ENCODE measurements at regions not wholly inside any gene's neighbourhood (a gene's known extent, or its start where the extent isn't known, plus 50 kb on each side); places are given as distances from the start of the nearest gene placed in this dataset.
"Not testable (repeated sequence)": the region's sequence is repeated elsewhere in the genome, so short reads cannot be mapped to it uniquely, and the experiment has no call there.

DNA sequence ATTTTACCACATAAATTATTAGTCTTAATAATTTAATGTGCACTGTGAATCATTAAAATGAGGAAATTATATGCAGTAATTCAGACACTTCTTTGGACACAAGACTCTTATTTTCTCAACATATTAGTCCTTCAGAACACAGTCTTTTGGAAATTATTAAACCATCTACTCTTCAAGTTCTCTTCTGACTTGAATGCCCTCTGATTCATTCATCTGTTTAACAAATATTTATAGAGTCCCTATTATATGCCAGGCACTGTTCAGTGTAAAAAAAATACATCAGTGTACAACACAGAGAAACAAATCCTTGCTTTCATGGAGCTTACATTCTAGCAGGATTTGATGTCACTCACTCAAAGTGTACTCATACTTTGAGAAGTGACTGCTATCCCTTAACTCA, 163.4 kb upstream of the IL12B start:
- H3K27me3 ChIP-seq (ENCODE audit: control insufficient read depth, insufficient read depth, low read length), result no peaks in the 10 kb centered on the region
- FAIRE-seq (no peak), DNase-seq (ENCODE audit: low read depth) (no peak)
- H3K36me3 ChIP-seq (ENCODE audit: control insufficient read depth, insufficient read depth, low read length), result no peaks in the 10 kb centered on the region
- H3K4me3 ChIP-seq (ENCODE audit: low read depth, low read length), result no peak overlapping the region
- TF ChIP-seq CTCF (IDR thresholded peaks at IDR 0.05; ENCODE audit: insufficient read depth, low read length, severe bottlenecking), result no peak

- Histone ChIP-seq H3K36me3 (ENCODE audit: control insufficient read depth, insufficient read depth, low read length) (no peaks in the 10 kb centered on the region), H3K27me3 (ENCODE audit: control insufficient read depth, insufficient read depth, low read length) (no peaks in the 10 kb centered on the region), H3K4me3 (ENCODE audit: low read depth, low read length) (no peak overlapping the region)
- DNase-seq (ENCODE audit: low read depth), result no peak
- no peak for FAIRE-seq
- no peak for TF ChIP-seq CTCF (IDR thresholded peaks at IDR 0.05; ENCODE audit: insufficient read depth, low read length, severe bottlenecking)
Observed at GRCh38 chr5:159496773-159497172, 166.5 kb upstream of the IL12B start.

- FAIRE-seq, result no peak
- Histone ChIP-seq H3K27me3 (ENCODE audit: control insufficient read depth, insufficient read depth, low read length) (no peaks in the 10 kb centered on the region), H3K36me3 (ENCODE audit: control insufficient read depth, insufficient read depth, low read length) (no peaks in the 10 kb centered on the region), H3K4me3 (ENCODE audit: low read depth, low read length) (no peak overlapping the region)
- DNase-seq (ENCODE audit: low read depth), result no peak
- no peak for TF ChIP-seq CTCF (IDR thresholded peaks at IDR 0.05; ENCODE audit: insufficient read depth, low read length, severe bottlenecking)
Observed at GRCh38 chr5:159497221-159497620, 166.9 kb upstream of the IL12B start.

DNA sequence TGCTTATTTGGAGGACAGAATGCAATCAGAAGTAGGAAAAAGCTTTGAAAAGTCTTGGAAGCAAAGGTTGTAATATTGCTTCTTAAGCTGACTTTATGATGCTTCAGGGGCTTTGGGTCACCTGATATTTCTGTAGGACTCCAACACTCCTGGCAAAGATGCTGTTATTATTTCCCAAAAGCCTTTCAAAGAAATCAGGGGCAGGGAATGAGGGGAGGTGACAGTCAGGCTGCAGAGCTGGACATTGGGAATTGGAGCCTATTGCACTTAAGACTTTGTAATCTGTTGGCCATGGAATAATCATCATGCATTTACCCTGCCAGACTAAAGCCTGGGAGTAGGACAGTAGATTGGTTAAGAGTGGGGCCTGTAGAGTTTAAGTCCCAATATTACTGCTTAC, 168.3 kb upstream of the IL12B start:
- TF ChIP-seq CTCF (IDR thresholded peaks at IDR 0.05; ENCODE audit: insufficient read depth, low read length, severe bottlenecking), result no peak
- H3K4me3 ChIP-seq (ENCODE audit: low read depth, low read length), result no peak overlapping the region
- no peaks in the 10 kb centered on the region for H3K27me3 ChIP-seq (ENCODE audit: control insufficient read depth, insufficient read depth, low read length)
- H3K36me3 ChIP-seq (ENCODE audit: control insufficient read depth, insufficient read depth, low read length), result no peaks in the 10 kb centered on the region
- no peak for DNase-seq (ENCODE audit: low read depth)
- no peak for FAIRE-seq

GRCh38 chr5:159502116-159502515, 171.8 kb upstream of the IL12B start:
- H3K36me3 ChIP-seq (ENCODE audit: control insufficient read depth, insufficient read depth, low read length); DNase-seq (ENCODE audit: low read depth); H3K27me3 ChIP-seq (ENCODE audit: control insufficient read depth, insufficient read depth, low read length); H3K4me3 ChIP-seq (ENCODE audit: low read depth, low read length); FAIRE-seq: not testable (repeated sequence)

GRCh38 chr5:159503236-159503635, 172.9 kb upstream of the IL12B start:
- no peaks in the 10 kb centered on the region for H3K36me3 ChIP-seq (ENCODE audit: control insufficient read depth, insufficient read depth, low read length)
- no peaks in the 10 kb centered on the region for H3K27me3 ChIP-seq (ENCODE audit: control insufficient read depth, insufficient read depth, low read length)
- FAIRE-seq, result no peak
- no peak for TF ChIP-seq CTCF (IDR thresholded peaks at IDR 0.05; ENCODE audit: insufficient read depth, low read length, severe bottlenecking)
- no peak for DNase-seq (ENCODE audit: low read depth)
- no peak overlapping the region for H3K4me3 ChIP-seq (ENCODE audit: low read depth, low read length)

Data from bronchial epithelial cell (primary cell).